Peyer's patch (tissue), 4 donors: ENCODE measurements at regions not wholly inside any gene's neighbourhood (a gene's known extent, or its start where the extent isn't known, plus 50 kb on each side); places are given as distances from the start of the nearest gene placed in this dataset.

Source experiments
- POLR2A ChIP-seq, 2 donors: fragments of 450-650 bp; IDR thresholded peaks; one replicate each; pipeline ENCODE4 v1.5.1; 2017; ENCODE audit warnings: antibody characterized with exemption in 2 of 2, mild to moderate bottlenecking in 2 of 2, moderate library complexity in 2 of 2
- TF ChIP-seq, protein P1 (sequence below), 6 experiments: fragments of 450-650 bp in 4 of 6; fragments of 200-600 bp in 2 of 6; sonication (generic) in 1 of 6; IDR thresholded peaks; one replicate each; pipeline ENCODE4 v1.5.1; 2017 to 2019; ENCODE audit warnings: antibody characterized with exemption in 6 of 6, mild to moderate bottlenecking in 3 of 6, moderate library complexity in 1 of 6

DNA sequence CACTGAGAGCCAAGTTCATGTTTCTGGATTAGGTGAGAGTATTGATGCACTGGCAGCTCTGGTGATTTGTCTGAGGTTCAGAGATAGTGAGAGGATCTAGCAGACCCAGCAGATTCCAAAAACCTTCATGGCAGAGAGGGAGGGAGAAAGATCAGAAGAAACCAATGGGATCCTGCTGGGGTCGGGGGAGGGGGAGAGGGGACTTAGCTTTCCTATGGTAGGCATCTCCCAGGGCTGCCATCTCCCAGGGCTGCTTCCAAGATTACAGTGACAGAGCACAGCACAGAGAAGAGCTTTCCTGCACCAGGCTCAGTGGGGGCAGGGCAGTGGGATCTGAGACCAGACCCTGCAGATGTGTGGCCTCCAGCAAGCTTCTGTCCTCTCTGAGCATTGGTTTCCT, 76.8 kb upstream of the GDF10 start:
- TF ChIP-seq, protein P1, sequence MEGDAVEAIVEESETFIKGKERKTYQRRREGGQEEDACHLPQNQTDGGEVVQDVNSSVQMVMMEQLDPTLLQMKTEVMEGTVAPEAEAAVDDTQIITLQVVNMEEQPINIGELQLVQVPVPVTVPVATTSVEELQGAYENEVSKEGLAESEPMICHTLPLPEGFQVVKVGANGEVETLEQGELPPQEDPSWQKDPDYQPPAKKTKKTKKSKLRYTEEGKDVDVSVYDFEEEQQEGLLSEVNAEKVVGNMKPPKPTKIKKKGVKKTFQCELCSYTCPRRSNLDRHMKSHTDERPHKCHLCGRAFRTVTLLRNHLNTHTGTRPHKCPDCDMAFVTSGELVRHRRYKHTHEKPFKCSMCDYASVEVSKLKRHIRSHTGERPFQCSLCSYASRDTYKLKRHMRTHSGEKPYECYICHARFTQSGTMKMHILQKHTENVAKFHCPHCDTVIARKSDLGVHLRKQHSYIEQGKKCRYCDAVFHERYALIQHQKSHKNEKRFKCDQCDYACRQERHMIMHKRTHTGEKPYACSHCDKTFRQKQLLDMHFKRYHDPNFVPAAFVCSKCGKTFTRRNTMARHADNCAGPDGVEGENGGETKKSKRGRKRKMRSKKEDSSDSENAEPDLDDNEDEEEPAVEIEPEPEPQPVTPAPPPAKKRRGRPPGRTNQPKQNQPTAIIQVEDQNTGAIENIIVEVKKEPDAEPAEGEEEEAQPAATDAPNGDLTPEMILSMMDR (IDR thresholded peaks at IDR 0.05), result no peak
- TF ChIP-seq POLR2A (IDR thresholded peaks at IDR 0.05), result no peak
